LHCN-M2 (cell line): ENCODE measurements at regions not wholly inside any gene's neighbourhood (a gene's known extent, or its start where the extent isn't known, plus 50 kb on each side); places are given as distances from the start of the nearest gene placed in this dataset.

ENCODE experiments used
- DNase-seq: peaks from one replicate; pipeline ENCODE4 v3.0.0-alpha.2; 2012; ENCODE audit warnings: low read depth

DNA sequence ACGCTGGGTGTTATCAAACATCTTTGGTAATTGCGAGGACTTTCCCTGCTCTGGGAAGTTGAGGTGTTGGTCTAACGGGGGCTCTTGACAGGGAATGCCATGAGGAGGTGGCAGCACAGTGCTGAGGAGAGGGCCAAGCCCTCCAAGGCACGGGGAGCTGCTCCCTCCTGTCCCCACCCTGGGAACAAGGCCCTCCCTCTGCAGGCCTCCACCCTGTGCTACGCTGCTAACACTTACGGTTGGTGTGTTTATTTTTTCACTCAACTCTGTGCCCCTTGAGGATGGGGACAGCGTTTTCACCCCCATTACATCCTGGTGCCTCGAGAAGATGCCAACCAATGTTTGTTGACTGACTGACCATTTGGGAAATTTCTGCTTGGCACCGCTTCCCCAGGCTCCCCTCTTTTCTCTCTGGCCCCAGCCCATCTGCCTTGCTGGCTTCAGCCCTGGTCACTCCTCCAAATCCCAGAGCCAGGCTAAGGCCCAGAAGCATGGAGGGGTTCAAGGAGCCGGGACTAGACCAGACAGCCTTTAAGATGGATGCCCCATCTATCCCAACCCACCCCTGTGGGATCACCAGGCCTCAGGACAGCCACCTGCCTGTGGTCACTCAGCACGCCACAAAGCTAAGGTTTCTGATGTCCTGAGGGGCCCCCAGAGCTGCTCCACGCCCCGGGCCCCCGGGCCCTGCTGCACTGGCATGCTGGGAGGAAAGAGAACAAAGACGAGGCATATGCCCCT, 125.7 kb downstream of the BARX1 start:
- no peak for DNase-seq

DNA sequence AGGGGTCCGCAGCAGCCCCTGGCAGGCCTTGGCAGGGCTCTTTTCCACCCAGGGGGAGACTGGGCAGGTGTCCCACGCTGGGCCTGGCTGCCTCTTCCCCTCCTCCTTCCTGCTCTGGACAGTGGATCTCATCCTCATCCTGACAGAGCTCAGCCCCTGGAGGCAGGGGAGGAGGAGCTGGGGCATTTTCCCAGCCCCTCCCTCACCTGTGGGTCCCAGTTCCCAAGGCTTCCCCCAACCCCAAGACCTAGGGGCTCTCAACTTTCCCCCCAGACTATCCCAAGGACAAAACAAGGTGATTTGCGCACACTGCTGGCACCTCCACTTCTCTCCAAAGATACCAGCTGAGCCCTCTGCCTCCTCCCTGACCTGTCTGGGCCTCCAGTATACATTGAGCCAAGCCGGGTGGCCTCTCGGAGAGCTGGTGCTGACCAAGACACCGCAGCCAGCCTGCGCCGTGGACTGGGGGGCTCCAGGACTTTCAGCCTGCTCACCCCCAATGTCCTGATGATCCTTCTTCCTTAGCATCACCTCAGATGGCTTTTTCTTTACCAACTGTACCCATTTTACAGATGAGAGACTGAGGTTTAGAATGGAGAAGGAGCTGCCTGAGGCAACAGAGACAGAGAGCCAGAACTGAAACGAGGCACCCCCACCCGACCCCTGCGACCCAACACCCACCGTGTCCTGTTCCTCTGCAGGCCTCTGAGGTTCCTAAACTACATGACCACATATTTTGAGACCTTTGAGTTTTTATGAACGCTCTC, 126.6 kb downstream of the BARX1 start:
- DNase-seq, result no peak

DNA sequence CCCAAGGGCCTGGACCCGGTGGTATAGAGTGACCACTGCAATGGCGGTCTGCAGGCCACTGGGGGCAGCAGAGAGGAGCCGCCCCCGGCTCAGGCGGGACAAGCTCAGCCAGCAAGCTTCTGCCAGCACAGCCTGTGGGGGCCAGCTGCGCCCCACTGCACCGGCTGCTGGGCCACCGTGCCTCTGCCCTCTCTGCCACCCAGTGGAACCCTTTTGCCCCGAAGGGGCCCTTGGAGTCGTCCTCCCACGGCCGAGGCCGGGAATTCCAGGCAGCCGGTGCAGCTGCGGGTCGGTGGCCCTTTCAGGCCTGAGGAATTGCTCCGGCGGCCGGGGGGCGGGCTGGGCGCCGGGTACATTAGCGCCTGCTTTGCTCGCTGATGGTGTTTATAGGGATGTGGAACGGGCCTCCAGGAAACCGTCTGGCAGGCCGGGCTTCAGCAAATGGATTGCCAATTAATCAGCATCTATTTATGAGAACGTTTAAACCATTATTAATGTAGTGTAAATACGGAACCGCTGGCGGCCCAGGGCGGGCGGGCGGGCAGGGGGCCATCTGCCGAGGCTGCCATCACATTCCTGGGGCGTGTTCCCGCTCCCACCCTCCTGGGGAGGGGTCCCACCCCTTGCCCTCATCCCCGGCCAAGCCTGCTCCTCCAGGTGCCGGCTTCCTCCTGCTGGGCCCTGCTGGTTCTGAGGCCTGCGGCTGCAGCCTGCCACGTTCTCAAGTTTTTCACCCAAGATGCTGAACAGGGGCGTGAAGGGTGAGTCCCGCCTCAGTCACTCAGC, 127.4 kb downstream of the BARX1 start:
- peak; percentile 32 for DNase-seq

DNA sequence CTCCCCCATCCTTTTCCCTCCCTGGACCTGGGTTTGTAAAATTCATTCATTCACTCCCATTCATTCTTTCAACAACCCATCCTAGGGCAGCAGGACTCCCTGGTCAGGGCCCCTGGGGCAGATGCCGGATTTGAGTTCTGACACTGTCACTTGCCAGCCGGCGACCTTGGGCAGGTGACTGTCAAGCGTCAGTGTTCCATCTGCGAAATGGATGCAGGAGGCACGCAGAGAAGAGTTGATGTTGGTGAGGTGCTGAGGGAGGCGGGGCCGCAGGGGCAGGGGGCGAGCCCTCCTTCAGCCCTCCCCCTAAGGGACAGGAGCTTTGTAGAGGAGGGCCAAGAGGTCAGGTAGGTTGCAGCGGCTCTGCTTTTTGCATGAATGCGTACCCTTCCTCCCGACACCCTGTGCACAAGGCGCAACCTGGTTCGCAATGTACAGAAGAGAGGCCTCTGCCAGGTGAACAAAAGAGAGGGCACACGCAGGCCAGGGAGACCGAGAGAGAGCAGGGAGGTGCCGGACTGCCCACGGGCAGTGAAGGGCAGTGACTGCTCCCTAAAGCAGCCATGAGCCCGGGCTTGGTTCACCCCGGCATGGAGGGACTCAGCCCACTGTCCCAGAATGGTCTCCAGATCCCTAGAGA, 128.1 kb downstream of the BARX1 start:
- DNase-seq, result no peak

DNA sequence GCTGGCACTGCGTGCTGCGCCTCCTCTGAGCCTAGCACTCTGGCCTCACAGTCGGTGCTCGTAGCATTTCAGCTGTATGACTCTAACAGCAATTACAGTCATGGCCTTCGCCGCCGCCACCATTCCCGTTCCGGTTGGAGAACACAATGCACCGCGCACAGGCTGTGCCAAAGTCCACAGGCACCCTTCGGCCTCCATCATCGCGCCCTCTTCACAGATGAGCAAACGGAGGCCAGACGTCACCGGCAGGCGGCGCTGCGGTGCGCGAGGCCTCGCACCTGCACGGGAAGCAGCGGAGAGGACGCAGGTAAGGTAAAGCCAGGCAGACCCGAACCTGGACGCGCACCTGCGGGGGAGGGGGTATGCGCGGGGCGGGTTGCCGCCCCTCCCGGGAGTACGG, 128.9 kb downstream of the BARX1 start:
- no peak for DNase-seq

DNA sequence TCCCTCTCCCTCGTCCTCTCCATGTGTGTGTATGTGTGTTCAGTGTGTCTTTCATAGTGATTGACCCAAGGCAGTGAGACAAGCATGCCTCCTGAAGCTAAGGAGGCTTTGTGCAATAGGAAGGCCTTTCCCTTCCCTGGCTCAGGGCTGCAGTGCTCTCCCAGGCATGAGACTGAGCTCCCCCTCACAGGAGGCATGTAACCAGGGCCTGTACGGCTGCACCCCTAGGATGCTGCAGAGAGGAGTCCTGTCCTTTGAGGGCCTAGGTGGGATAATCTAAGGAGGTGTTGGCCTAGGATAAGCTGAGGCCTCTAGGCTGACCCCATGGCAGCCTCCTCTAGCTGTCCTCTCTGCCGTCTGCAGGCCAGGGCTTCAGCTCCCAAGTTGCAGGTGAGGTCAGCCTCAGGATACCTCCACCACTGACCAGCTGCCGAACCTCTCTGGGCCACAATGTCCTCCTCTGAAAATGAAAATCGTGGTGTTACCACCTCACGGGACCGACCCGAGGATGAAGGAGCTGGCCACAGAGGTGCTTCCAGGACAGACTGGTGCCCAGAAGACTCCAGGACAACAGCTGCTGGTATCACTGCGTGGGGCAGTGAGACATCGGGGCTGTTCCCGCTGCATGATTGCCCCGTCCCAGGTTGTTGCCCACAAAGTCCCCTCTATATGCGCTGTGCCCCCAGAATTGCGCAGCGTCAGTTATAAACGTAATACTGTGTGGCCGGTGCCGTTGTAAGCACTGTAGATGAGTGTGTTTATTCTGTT, 129.6 kb downstream of the BARX1 start:
- DNase-seq, result no peak

DNA sequence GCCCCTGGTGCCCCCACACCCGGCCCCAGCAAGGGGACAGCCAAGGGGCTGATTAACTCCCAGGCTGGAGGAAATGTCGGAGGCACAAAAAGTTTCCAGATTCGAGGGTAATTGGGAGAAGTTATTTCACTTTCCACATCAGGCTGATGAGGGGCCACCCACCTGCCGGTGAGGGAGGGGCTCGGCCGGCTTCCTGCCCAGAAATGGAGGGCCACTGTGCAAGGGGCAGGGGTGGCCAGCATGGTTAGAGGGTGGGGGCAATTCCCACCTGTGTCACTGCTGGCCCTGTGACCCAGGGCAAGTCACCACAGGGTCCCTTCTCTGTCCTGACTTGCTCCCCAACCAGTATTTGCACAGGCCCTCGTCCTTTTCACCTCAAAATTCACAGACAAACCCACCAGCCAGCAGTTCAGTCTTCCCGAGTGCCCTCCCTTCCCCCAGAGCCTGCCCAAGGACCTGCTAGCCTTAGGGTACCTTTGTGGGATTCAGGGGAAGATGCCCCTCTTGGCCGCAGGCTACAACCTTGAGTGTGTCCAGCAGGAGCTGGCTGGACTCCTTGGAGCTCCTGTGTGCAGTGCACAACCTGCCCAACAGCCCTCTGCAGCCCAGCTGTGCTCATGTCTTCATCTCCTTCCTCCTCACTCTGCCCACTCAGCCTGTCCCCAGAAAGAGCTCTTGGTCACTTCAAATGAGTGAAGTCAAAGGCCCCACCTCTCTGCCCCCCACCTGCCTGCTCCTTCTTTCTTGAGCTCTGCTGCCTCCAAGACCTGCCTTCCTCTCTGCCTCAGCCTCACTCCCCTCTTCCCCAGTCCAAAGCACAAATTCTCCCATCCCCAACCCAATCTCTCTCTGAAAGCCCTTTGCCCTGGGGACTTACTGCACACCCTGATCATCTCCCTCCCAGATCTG, 130.5 kb downstream of the BARX1 start:
- DNase-seq, result no peak

DNA sequence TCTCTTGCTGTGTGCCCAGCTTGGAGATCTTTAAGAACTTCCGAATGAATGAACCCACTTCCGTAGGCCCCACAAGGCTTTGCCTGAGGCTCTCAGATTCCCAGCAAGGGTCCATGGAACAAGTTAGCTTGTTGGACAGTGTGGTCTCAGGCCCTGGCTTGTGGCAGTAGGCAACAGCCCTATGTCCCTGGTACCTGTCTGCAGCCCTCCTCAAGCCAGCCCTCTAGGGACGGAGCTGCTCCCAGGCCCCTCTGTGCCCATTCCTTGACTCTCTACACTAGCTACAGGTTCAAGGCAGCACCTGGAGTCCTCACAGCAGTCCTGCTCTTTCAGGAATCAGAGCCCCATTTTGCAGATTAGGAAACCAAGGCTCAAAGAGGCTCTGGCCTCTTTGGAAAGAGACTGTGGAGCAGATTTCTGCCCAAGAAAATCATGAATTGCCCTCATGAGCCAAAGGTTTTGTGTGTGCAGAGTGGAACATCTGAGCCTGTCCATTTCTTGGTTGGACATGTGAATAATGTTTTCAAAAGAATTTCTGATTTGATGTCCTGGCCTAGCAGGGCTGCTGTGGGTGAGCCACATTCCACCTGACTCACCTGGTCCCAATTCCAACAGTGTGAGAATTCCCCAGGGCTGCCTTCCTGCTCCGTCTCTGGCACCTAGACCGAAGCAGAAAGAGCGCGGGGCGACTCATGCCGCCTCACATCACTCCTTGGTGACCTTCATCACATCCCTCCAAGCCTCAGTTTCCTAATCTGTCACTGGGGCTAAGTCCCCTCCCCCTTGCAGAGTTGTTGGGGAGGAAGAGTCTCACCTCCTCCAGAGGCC, 131.7 kb downstream of the BARX1 start:
- no peak for DNase-seq

DNA sequence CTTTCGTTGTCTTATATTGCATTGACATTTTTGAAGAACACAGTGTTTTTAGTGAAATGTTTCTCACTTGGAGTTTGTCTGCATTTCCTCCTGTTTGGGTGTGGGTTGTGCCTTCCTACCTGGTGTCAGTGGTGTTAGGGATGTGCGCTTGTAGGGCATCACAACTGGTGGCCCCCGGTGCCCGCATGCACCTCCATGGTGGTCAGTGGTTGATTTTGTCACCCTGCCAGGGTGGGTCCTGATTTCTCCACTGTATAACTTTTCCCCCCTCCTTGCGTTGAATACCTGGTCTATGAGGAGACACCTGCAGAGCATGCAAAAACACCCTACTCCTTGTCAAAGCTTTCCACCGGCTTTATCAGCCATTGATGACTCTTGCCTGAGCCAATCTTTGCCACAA, 132.9 kb downstream of the BARX1 start:
- no peak for DNase-seq

DNA sequence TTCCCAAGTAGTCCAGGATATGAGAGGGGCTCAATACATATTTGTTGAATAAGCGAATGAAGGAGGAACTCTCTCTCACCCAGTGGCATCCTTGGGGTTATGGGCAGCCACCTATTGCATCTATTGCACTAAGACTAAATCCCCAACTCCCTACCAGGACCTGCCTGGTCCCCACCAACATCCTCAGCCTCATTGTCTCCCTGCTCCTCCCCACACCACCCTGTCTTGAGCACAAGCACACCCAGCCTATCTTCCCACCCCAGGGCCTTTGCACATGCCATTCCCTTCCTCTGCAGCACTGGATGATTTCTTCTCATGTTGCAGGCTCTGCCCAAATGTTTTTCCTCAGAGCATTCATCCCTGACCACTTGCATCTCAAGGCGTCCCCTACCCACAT, 133.8 kb downstream of the BARX1 start:
- no peak for DNase-seq

DNA sequence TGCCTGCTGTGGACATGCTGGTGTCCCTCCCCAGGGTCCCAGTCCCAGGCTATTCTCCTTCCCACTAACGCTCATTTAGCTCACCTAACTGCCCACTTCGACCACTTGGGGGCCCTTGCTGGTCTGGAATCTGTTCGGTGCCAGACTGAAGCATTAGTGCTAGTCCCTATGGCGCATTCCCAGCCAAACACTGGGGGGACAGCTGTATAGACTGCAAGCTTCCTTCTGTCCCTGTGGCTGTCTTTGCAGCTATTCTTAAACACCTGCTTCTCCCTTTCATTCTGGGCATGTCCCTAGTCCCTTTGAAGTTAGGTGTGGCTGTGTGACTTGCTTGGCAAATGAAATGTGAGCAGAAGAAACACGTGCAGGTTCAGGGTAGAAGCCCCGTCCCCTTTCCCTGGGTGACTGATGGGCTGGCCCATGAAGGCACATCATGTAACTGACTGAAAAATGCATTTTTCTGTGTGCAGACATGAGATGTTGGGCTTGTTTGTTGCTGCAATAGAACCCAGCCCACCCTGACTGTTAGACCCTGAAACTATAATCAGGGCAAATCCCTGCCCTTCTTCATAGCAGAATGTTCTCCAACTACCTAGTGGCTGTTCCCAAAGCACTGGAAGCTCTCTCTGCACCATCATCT, 134.4 kb downstream of the BARX1 start:
- no peak for DNase-seq

DNA sequence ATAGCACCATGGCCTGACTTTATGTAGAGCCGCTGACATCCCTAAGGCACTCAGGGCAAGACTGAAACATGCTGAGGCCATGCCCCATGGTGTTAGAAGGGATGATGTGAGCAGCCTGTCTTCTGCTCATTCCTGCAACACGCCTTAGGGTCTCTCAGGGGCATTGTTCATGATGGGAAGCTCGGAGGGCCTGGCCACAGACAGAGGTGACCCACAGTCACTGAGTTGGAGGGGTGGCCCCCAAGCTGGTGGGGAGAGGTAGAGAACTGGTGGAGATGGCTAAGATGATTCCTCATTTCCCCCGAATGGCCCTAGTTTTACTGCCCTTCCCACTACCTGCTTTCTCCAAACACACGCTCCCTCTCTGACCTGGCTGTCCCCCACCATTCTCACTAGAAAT, 135.2 kb downstream of the BARX1 start:
- DNase-seq, result no peak

DNA sequence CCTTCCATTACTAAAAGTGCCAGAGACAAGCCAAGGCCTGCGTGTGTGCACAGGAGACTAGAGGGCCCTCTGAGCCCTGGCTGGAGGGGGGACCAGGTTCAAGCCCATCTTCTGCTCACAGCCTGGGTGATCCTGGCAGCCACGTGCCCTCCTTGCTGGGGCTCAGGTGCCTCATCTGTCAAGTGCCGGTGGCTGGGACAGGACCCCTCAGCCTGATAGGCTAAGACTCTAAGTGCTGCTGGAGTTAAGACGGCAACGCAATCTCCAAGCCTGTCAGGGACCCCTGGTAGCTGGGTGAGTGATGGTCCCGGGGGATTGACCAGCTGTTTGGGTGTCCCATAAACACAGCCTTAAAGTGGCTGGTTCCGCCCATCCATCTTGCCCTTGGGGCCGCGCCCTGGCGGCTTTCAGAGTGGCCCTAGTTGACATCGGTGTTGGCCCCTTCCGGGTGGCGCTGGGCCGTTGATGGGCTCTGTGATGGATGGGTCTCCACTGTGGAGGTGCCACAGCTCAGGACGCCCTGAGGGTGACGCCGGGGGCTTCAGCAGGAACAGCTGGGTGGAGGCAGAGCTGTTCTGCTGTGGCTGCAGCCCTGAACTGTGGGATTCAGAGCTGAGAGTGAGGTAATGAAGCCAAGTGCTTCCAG, 136.2 kb downstream of the BARX1 start:
- no peak for DNase-seq

DNA sequence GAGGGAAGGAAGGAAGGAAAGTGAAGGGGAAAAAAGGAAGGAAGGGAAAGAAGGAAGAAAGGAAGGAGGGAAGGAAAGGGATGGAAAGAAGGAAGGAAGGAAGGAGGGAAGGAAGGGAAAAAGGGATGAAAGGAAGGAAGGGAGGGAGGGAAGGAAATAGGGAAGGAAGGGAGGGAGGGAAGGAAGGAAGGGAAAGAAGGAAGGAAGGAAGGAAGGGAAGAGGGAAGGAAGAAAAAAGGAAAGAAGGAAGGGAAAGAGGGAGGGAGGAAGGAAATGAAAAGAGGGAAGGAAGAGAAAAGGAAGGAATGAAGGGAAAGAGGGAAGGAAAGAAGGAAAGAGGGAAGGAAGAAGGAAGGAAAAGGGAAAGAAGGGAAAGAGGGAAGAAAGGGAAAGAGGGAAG, 136.9 kb downstream of the BARX1 start:
- no peak for DNase-seq

DNA sequence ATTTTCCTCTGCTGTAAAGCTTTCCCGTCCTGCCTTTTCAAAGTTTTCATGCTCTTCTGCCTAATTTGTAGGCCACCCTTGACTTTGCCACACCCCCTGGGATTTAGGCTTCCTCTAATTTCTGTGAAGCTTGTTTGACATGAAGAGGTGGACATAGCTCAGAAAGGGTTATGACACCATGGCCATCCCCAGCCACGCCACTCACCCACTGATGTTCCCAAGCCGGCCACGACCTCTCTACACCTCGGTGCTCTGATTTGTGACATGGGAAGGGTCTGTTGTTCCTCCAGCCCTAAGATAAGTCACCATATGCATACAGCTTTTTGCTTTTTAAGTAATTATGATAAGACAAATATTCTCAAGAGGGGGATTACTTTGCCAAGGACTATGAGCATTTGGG, 139.5 kb downstream of the BARX1 start:
- no peak for DNase-seq

DNA sequence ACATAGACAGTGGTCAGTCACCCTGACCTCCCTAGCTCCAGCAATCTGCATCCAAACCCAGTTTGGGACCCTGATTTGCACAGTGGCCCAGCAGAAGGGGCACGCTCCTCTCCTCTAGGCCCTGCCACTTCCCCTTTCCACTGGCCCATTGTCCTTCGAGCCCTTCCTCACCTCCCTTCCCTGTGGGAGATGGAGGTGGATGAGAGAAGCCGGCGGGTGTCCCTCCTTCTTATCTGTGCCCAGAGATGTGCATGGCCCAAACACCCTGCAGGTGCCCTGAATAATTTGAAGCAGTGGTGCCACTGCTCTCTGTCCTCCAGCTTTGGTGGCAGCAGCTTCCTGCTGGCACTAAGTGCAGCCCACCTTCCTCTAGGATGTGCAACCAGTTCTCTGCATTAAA, 140.0 kb downstream of the BARX1 start:
- DNase-seq, result no peak

DNA sequence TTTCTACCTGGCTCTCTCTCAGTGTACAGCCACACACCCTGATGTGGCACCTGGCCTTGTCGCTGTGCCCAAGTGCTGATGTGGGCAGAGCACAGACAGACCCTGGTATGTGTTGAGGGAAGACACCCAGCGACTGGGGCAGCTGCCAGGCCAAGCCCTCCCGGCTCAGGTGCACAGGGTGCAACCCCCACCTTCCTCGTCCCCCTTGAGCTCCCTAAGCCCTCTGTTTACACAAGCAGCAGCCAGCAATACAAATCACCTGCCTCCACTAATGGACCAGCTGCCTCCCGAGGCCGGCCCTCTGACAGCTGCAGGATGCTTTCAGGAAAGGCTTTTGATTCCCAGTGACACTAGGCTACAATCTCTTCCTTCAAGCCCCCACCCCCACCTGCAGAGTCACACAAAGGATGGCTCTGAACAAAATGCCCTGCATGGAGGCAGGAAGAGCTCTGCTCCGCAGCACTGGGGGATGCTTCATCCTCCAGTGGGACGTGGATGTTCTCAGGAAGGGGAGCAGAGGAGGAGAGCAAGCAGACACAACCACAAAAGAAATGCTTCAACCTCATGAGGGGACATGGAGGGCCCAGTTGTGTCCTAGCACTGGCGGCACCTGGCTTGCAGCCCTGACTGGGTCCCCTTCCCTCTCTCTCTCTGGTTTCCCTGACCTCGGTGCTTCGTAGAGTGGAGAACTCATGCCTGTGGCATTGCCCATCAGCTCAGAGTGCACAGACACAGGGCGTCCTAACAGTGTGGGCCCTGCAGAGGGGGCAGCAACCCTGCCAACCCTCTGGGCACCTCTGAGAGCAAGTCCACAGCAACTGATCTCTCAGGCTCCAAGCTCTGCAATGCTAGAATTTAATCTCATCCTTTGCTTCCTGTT, 140.8 kb downstream of the BARX1 start:
- no peak for DNase-seq
